ENCODE measurements at regions not wholly inside any gene's neighbourhood (a gene's known extent, or its start where the extent isn't known, plus 50 kb on each side); places are given as distances from the start of the nearest gene placed in this dataset.

DNA sequence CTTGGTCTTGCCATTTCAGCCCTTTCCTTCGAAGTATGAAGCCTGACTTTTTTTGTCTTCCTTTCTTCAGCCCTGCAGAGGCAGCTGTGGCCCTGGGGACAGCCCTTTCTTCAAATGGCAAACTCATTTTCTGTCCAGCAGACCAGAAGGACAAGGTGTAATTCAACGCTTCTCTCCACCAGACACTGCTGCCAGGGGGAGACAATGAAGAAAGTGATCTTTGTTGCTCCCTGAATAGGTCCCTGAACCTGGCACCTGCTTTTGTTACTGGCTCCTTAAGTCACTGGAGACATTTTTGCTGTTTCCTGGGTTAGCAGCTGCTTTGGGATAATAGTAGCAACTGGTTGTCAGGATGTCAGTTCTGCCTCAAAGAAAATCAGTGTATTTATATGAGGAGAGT lies 50.8 kb upstream of the MACF1 start:
- TF ChIP-seq, protein P1, sequence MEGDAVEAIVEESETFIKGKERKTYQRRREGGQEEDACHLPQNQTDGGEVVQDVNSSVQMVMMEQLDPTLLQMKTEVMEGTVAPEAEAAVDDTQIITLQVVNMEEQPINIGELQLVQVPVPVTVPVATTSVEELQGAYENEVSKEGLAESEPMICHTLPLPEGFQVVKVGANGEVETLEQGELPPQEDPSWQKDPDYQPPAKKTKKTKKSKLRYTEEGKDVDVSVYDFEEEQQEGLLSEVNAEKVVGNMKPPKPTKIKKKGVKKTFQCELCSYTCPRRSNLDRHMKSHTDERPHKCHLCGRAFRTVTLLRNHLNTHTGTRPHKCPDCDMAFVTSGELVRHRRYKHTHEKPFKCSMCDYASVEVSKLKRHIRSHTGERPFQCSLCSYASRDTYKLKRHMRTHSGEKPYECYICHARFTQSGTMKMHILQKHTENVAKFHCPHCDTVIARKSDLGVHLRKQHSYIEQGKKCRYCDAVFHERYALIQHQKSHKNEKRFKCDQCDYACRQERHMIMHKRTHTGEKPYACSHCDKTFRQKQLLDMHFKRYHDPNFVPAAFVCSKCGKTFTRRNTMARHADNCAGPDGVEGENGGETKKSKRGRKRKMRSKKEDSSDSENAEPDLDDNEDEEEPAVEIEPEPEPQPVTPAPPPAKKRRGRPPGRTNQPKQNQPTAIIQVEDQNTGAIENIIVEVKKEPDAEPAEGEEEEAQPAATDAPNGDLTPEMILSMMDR (IDR thresholded peaks at IDR 0.05; ENCODE audit: low read depth, low read length) = no peak
- TF ChIP-seq EZH2phosphoT487 (IDR thresholded peaks at IDR 0.05; ENCODE audit: low read depth) = no peak
